ENCODE measurements at regions not wholly inside any gene's neighbourhood (a gene's known extent, or its start where the extent isn't known, plus 50 kb on each side); places are given as distances from the start of the nearest gene placed in this dataset.
"Not testable (repeated sequence)": the region's sequence is repeated elsewhere in the genome, so short reads cannot be mapped to it uniquely, and the experiment has no call there.

DNA sequence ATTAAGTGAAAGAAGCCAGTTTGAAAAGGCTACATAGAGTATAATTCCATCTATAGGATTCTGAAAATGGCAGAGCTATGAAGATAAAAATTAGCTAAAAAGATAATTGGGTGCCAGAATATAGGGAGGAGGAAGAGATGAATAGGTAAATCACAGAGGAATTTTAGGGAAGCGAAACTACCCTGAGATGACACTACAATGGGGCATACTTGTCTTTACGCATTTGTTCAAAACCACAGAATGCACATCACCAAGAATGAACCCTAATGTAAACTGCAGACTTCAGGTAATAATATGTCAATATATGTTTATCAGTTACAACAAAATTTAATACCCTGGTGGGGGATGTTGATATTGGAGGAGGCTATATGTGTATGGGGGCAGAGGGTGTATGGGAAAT lies 1342.9 kb downstream of the ADGRL3 start:
- DNase-seq (ENCODE audit: low read depth in 2 of 2) = no peak

DNA sequence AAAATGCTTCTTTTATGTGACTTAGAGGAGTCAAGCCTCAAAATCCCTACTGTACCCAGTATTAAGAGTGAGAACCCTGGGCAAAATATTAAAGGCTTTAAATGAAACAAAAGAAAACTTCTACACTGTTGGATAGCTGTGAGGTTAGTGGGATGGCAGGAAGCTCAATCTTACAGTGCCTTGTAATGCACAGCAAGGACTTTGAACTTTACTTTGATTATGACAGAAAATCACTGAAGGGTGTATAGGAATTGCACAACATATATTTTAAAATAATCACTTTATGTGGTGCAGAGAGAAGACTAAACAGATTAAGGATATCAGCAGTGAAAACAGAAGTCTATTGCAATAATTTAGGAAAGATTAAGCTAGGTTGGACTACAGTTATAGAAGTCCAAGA lies 1333.4 kb downstream of the ADGRL3 start:
- no peak for DNase-seq (ENCODE audit: low read depth in 2 of 2)

DNA sequence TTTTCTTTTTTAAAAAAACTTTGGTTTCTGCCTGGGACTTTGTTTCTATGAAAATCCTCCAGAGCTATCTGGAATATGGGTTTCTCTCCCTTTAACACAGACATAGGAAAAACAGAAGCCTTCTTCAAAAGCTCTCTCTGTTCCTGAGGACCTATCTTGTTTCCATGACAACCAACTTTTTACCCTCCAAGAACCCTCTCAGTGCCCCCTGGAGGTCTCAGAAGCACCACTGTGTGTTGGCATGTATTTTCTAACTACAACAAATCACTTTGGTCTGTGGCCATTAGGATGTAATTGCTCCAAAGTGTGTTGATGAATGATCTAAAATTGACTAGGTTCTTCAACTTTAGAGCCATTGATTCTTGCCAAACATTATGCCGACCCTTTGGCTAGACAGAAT lies 1331.6 kb downstream of the ADGRL3 start:
- no peak for DNase-seq (ENCODE audit: low read depth in 2 of 2)

DNA sequence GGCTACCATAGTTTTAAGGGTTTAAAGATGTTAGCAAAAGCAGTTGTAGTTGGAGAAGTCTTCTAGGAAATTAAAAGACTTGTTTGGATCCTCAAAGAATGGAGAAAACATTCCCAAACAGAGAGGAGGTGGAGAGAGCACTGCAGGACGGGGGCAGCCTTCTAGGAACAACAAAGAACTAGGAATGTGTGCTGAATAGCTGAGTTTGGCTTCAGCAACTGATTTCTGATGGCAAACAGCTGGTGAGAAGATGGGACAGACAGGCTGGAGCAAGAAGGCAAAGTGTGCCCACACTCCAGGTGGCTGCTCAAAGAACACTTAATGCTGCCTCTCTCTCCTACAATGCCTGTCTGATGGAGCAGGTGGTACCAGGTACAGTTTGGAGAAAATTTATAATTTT lies 1331.1 kb downstream of the ADGRL3 start:
- no peak for DNase-seq (ENCODE audit: low read depth in 2 of 2)

DNA sequence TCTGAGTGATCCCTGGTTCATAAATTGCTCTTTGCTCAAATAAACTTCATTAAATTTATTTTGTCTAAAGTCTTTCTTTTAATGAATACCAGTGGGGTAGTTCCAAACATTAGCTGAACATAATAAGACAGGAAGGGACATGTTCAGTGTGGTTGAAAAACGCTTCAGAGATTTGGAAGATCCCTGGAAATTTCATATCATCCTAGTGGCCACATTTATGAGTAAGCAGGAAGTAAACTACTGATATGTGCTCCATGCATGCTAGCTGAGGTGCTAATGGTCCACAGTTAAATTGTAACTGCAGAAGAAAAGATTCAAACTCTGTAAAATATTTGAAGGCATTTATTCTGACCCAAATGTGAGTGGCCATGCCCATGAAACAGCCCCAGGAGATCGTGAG lies 1328.7 kb downstream of the ADGRL3 start:
- no peak for DNase-seq (ENCODE audit: low read depth in 2 of 2)

DNA sequence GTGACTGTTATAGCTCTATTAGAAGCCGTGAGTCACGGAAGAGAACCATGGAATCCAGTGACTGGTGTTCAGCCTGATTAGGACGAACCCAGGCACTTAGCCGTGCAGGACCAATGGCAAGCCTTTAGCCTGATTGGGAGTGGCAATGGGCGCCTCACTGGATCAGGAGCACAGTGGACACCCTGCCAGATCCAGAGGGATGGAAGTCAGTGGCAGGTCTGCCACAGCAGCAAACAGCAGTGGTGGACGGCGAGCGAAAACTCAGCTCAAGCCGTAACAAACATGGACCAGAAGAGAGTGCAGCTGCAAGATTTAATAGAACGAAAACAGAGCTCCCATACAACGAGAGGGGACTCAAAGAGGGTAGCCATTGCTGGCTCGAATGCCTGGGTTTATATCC lies 1326.5 kb downstream of the ADGRL3 start:
- no peak for DNase-seq (ENCODE audit: low read depth in 2 of 2)

DNA sequence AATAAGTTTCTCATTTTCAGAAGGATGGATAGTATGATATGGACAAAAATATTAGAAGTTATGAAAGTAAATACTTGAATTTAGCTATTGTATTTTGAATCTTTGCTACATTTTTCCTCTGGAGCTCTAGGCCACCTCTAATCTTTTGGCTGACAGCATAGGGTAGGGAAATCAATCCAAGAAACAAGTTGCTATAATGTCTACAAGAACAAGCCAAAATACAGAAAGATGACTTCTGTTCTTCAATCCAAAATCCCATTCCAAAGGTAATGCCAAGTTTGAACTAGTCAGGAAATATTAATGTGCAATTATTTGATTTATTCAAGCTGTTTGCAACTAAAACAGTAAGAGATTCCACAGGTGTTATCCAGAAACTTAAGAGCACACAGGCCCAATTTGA lies 1323.1 kb downstream of the ADGRL3 start:
- DNase-seq (ENCODE audit: low read depth in 2 of 2) = no peak

DNA sequence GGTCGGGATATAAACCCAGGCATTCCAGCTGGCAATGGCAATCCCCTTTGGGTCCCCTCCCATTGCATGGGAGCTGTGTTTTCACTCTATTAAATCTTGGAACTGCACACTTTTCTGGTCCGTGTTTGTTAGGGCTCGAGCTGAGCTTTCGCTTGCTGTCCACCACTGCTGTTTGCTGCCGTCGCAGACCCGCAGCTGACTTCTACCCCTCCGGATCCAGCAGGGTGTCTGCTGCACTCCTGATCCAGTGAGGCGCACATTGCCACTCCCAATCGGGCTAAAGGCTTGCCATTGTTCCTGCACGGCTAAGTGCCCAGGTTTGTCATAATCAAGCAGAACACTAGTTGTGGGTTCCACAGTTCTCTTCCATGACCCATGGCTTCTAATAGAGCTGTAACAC lies 1322.1 kb downstream of the ADGRL3 start:
- DNase-seq (ENCODE audit: low read depth in 2 of 2) = no peak

DNA sequence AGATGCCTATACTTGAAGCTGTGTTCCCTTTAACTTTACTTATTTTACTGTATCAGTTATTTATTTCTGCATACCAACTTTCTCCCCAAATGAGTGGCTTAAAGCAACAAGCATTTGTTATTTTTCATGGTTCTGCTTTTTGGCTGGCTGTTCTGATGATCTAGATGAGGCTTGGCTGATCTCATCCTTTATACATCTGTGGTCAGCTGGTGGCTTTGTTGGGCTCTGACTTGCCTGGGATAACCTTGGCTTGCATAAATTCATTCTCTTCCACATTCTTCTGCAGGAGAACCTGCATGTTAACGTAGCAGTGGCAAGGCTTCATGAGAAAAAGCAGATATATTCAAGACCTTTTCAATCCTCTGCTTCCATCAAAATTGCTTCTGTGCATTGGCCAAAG lies 1317.6 kb downstream of the ADGRL3 start:
- DNase-seq (ENCODE audit: low read depth in 2 of 2) = no peak

DNA sequence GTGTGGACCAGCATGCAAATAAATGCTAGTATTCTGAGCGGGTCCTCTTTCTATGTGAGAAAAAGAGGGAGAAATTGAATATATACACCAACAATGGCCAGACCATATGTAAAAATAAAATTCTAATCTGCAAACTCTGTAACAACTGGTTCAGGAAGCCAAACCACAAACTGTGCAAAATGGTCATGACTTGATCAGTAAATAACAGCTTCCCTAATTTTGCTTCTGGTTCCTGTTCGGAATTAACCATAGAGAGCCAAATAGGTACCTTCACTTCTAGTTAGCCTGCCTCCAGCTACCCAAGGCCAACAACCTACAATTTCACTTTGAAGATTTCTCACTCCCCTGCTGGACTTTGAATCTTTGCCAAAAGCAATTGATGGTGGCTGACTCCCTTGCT lies 1313.2 kb downstream of the ADGRL3 start:
- no peak for DNase-seq (ENCODE audit: low read depth in 2 of 2)

DNA sequence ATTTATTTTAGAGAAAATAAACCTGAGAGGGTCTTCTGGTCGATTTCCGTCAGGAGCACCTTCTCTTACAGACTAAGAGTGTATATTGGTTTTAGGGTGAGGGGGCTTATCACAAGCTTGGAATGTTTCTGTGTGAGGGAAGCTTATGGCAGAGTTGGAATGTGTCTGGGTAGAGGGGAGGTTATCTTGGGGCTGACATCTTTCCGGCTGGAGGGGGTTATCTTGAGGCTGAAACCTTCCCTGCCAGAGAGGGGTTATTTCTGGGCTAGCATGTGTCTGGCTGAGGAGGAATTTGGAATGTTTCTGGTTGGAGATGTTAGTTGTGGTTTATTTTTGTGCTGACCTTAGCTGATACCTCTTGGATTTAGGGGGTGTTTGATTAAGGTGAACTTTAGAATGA lies 1312.1 kb downstream of the ADGRL3 start:
- no peak for DNase-seq (ENCODE audit: low read depth in 2 of 2)

DNA sequence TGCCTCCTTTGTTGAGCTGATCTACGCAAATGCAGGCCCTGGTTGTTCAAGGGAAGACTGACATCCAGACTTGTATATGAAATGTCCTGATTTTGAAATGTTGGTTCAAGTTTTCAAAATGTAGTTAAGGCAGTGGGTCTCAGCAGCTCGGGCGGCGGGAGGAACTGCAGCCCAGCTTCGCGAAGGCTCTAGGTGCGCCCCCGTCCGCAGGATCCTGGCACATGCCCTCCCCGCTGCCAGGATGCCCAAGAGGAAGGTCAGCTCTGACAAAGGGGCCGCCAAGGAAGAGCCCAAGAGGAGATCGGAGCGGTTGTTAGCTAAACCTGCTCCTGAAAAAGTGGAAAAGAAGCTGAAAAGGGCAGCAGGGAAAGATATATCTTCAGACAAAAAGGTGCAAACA lies 1310.1 kb downstream of the ADGRL3 start:
- DNase-seq (ENCODE audit: low read depth in 2 of 2) = no peak

DNA sequence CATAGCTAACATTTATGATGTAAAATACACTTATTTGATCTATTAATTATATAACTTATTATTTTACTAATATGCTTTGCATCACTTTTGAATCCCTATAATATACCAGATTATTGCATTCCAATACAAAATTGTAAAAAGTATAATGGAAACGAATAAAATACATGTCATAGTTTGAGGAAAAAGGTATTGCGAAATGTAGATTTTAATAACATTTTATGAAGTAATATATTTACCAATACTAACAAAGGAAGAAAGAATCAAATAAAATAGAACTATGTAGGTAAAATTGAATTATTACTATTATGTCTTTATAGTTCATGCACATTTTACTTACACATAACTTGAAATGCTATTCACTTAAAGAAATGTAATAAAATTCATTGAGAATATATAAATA lies 1300.2 kb downstream of the ADGRL3 start:
- DNase-seq (ENCODE audit: low read depth in 2 of 2) = no peak

DNA sequence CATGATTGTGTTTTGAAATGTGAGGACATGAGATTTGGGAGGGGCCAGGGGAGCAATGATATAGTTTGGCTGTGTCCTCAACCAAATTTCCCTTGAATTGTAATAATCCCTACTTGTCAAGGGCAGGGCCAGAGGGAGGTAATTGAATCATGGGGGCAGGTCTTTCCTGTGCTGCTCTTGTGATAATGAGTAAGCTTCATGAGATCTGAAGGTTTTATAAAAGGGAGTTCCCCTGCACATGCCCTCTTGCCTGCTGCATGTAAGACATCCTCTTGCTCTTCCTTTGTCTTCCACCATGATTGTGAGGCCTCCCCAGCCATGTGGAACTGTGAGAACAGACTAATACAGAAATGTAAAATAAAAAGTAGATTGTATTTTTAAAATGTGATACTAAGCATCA lies 1294.9 kb downstream of the ADGRL3 start:
- no peak for DNase-seq (ENCODE audit: low read depth in 2 of 2)

DNA sequence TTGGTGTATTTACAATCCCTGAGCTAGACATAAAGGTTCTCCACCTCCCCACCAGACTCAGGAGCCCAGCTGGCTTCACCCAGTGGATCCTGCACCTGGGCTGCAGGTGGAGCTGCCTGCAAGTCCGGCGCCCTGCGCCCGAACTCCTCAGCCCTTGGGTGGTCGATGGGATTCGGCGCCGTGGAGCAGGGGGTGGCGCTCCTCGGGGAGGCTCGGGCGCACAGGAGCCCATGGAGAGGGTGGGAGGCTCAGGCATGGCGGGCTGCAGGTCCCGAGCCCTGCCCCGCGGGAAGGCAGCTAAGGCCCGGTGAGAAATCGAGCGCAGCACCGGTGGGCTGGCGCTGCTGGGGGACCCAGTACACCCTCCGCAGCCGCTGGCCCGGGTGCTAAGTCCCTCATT lies 1291.6 kb downstream of the ADGRL3 start:
- not testable (repeated sequence) for DNase-seq (ENCODE audit: low read depth in 2 of 2)

DNA sequence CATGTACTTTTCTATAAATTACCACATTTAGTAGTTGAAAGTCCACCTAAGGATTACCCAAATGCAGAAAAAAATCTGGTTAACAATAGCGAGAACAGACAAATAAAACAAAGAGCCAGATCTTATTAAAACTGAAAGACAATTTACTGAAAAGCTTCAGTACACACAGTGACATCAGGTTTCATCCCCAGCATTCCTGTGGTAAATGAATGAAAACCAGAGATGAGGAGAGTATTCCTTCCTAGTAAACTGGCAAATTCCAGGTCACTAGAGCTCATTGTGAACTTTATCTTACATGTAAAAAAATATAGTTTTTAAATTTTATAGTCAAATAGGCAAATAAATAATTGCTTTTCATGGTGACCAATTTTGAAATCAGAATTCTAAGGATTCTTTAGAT lies 1290.5 kb downstream of the ADGRL3 start:
- no peak for DNase-seq (ENCODE audit: low read depth in 2 of 2)

DNA sequence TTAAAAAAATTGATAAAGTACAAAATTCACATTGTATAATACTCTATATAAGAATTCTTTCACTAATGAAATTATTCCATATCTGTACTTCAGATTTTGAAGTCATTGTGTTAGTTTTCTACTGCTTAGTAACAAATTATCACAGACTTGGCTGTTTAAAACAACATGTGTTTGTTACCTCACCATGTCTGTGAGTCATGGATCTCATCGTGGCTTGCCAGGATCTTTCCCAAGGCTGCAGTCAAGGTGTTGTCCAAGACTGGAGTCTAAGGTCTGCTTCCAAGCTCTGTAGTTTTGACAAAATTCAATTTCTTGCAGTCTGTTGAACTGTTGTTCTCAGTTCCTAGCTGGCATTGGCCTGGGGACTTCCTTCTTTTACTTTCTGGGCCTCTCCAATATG lies 1286.9 kb downstream of the ADGRL3 start:
- no peak for DNase-seq (ENCODE audit: low read depth in 2 of 2)

DNA sequence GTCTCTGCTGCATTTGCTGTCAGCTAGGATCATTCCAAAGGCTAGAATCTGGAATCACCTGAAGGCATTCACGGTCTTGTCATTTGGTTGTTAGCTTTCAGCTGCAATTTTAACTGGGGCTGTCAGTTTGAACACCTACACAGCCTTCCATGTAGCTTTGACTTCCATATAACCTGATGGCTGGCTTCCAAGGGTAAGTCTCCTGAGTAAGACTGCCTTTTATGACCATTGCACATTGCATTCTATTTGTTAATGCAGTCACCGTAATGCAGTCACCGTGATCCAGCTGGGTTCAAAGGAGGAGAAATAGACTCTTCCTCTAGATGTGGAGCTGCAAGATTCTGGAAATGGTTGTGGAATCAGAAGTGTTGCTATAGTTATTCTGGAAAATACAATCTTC lies 1284.2 kb downstream of the ADGRL3 start:
- no peak for DNase-seq (ENCODE audit: low read depth in 2 of 2)

DNA sequence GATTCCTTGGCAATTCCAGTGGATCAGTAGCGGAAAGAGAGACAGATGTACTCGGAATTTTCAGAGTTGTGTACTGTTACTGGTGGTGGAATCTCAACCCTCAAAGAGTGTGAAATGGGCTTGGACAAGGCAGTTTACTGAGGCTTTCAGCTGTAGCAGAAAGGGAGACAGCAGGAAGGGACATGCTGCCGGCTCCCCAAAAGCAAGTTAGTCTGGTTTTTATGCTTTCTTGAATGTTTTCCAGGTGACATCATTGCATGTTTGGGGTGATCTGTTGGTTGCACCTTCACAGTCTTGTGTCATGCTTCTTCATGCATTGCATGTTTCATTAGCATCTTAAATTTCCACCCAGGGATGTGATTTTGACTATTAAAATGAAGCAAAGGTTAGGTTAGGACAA lies 1282.2 kb downstream of the ADGRL3 start:
- no peak for DNase-seq (ENCODE audit: low read depth in 2 of 2)

DNA sequence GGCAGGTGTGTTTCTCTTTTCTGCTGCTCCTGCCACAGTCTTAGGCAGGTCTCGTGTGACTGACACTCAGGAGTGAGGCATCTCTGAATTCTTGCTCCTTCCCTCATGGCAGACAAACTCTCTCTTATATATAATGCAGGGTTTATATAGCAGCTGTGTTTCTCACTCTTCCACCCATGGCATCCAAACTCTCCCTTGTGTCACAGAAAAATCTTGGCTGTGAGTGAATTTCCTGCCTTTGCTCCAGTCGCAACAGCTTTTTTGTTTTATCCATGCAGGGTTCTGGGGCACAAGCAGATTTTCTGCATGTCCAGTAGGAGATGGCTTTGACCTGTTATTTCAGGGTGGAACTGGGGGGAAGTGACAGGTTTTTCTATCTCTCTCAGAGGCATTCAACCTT lies 1275.5 kb downstream of the ADGRL3 start:
- no peak for DNase-seq (ENCODE audit: low read depth in 2 of 2)

DNA sequence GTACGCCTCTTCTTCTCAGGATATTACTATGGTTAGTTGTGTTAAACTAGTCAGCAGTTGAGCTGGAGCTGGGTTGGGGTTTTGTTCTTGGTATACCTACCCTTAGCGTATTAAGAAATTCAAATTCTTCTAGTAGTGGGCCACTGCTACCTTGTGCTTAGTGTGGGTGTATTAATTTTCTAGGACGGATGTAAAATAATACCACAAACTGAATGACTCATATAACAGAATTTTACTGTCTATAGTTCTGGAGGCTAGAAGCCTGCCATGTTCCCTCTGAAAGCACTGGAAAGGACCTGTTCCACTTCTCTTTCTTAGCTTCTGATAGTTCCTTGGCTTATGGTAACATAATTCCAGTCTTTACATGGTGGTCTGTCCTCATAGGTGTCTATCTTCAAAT lies 1274.7 kb downstream of the ADGRL3 start:
- DNase-seq (ENCODE audit: low read depth in 2 of 2) = no peak

DNA sequence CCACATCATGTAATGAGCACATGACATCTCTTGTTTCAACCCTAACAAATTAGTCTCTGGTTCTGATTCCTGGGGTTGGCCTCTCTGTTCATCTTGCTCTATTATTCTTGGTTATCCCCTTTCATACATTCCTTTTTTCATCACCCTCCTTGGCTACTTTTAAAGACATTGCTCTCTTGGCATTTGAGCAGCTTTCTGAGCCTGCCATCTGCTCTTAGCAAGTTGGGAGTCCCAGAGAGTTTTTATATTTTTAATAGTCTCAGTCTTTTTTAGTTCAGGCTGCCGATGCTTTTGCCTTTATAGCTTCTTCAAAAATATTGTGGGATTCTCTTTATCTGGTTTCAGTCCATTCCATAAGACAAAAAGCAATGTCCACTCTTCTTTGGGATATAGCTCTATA lies 1270.9 kb downstream of the ADGRL3 start:
- DNase-seq (ENCODE audit: low read depth in 2 of 2) = no peak

DNA sequence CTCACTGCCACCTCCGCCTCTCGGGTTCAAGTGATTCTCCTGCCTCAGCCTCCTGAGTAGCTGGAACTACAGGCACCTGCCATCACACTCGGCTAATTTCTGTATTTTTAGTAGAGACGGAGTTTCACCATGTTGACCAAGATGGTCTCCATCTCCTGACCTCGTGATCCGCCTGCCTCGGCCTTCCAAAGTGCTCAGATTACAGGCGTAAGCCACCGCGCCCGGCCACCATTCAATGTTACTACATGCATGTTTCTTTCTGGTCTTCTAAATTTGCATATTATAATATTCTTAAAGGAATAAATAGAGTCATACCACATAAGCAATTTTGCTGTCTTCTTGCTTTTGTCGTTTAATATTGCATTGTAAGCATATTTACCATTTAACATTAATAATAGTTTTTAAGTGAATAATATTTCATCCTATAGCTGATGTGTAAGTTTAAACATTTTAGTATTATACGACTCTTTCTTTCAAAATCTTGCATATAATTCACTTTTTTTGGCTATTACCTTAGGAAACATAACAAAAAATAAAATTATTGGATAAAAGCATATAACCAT lies 1270.4 kb downstream of the ADGRL3 start:
- DNase-seq (ENCODE audit: low read depth in 2 of 2) = no peak

DNA sequence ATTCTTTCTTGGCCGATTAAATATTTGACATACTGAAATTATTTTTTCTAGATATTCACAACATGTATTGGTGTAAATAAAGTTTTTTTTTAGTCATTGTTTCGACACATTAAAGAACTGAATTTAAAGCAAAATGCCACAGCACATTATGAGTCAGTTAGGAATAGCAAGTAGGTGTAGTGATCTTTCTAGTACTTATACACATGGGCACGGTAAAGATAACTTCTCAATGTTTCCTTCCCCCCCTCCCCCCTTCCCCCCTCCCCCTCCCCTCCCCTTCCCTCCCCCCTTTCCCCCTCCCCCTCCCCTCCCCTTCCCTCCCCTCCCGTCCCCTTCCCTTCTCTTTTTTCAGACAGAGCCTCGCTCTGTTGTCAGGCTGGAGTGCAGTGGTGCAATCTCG lies 1269.9 kb downstream of the ADGRL3 start:
- no peak for DNase-seq (ENCODE audit: low read depth in 2 of 2)

DNA sequence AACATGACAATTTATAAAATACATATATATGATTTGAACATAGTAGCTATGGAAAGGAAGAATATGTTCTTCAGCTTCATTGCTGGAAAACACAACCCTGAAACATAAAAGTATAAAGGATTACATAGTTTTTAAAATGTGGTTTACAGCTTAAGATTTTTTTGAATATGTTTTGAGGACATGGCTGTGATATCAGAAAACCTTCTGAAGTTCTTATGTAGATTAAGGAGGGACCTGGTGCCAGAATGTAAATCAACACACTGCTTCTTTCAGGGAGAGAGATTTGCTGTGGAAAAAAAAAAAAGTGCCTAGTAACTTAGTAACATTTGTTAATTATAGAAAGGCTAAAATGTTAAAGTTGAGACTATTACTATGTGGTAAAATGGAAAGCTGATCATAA lies 1261.8 kb downstream of the ADGRL3 start:
- DNase-seq (ENCODE audit: low read depth in 2 of 2) = no peak

Measured in stimulated activated CD4-positive, alpha-beta T cell treated with anti-CD3 and anti-CD28 coated beads, Interleukin-4, amount 100 ng/mL, for 48 hours (primary cell).